ENCODE measurements at regions not wholly inside any gene's neighbourhood (a gene's known extent, or its start where the extent isn't known, plus 50 kb on each side); places are given as distances from the start of the nearest gene placed in this dataset.

- no peak for DNase-seq (ENCODE audit: low read depth in 4 of 4, low spot score in 2 of 4)
These were observed 147.0 kb upstream of the FRMD6 start for GRCh38 chr14:51504669-51505068.

GRCh38 chr14:51507511-51507905 lies 144.2 kb upstream of the FRMD6 start:
- DNase-seq (ENCODE audit: low read depth in 4 of 4, low spot score in 2 of 4) = no peak

- DNase-seq (ENCODE audit: low read depth in 4 of 4, low spot score in 2 of 4) = no peak
These were observed 143.7 kb upstream of the FRMD6 start for GRCh38 chr14:51507906-51508511.

GRCh38 chr14:51511265-51511664 lies 140.4 kb upstream of the FRMD6 start:
- no peak for DNase-seq (ENCODE audit: low read depth in 4 of 4, low spot score in 2 of 4)

GRCh38 chr14:51512316-51512715 lies 139.4 kb upstream of the FRMD6 start:
- DNase-seq (ENCODE audit: low read depth in 4 of 4, low spot score in 2 of 4) = no peak

GRCh38 chr14:51513281-51513680 lies 138.4 kb upstream of the FRMD6 start:
- no peak for DNase-seq (ENCODE audit: low read depth in 4 of 4, low spot score in 2 of 4)

GRCh38 chr14:51513933-51514332 lies 137.8 kb upstream of the FRMD6 start:
- DNase-seq (ENCODE audit: low read depth in 4 of 4, low spot score in 2 of 4) = no peak

GRCh38 chr14:51515611-51516010 lies 136.1 kb upstream of the FRMD6 start:
- no peak for DNase-seq (ENCODE audit: low read depth in 4 of 4, low spot score in 2 of 4)

GRCh38 chr14:51516706-51517395 lies 134.9 kb upstream of the FRMD6 start:
- DNase-seq (ENCODE audit: low read depth in 4 of 4, low spot score in 2 of 4) = no peak

GRCh38 chr14:51518280-51518679 lies 133.4 kb upstream of the FRMD6 start:
- no peak for DNase-seq (ENCODE audit: low read depth in 4 of 4, low spot score in 2 of 4)

- DNase-seq (ENCODE audit: low read depth in 4 of 4, low spot score in 2 of 4) = no peak
These were observed 133.0 kb upstream of the FRMD6 start for GRCh38 chr14:51518711-51519110.

- no peak for DNase-seq (ENCODE audit: low read depth in 4 of 4, low spot score in 2 of 4)
These were observed 131.6 kb upstream of the FRMD6 start for GRCh38 chr14:51520087-51520486.

GRCh38 chr14:51521764-51522163 lies 129.9 kb upstream of the FRMD6 start:
- no peak for DNase-seq (ENCODE audit: low read depth in 4 of 4, low spot score in 2 of 4)

GRCh38 chr14:51523243-51523642 lies 128.5 kb upstream of the FRMD6 start:
- no peak for DNase-seq (ENCODE audit: low read depth in 4 of 4, low spot score in 2 of 4)

- no peak for DNase-seq (ENCODE audit: low read depth in 4 of 4, low spot score in 2 of 4)
These were observed 126.0 kb upstream of the FRMD6 start for GRCh38 chr14:51525739-51526138.

- no peak for DNase-seq (ENCODE audit: low read depth in 4 of 4, low spot score in 2 of 4)
These were observed 124.6 kb upstream of the FRMD6 start for GRCh38 chr14:51527073-51527472.

- no peak for DNase-seq (ENCODE audit: low read depth in 4 of 4, low spot score in 2 of 4)
These were observed 122.0 kb upstream of the FRMD6 start for GRCh38 chr14:51529736-51530135.

- DNase-seq (ENCODE audit: low read depth in 4 of 4, low spot score in 2 of 4) = no peak
These were observed 118.5 kb upstream of the FRMD6 start for GRCh38 chr14:51533160-51533559.

- DNase-seq (ENCODE audit: low read depth in 4 of 4, low spot score in 2 of 4) = no peak
These were observed 117.7 kb upstream of the FRMD6 start for GRCh38 chr14:51533872-51534553.

- DNase-seq (ENCODE audit: low read depth in 4 of 4, low spot score in 2 of 4) = no peak
These were observed 117.1 kb upstream of the FRMD6 start for GRCh38 chr14:51534610-51535011.

- DNase-seq (ENCODE audit: low read depth in 4 of 4, low spot score in 2 of 4) = no peak
These were observed 116.2 kb upstream of the FRMD6 start for GRCh38 chr14:51535443-51536044.

- DNase-seq (ENCODE audit: low read depth in 4 of 4, low spot score in 2 of 4) = no peak
These were observed 112.7 kb upstream of the FRMD6 start for GRCh38 chr14:51538973-51539372.

Measured in left renal cortex interstitium (tissue), 4 donors.